ENCODE measurements at regions not wholly inside any gene's neighbourhood (a gene's known extent, or its start where the extent isn't known, plus 50 kb on each side); places are given as distances from the start of the nearest gene placed in this dataset.
"Not testable (repeated sequence)": the region's sequence is repeated elsewhere in the genome, so short reads cannot be mapped to it uniquely, and the experiment has no call there.

GRCh38 chr14:83559721-83560120 is 1970.2 kb upstream of the FLRT2 start:
- Mint-ChIP-seq H3K36me3 (ENCODE audit: low read depth) (no peaks in the 10 kb centered on the region), H3K4me3 (no peak overlapping the region), H3K27ac (no peak overlapping the region), H3K4me1 (no peaks in the 10 kb centered on the region), H3K9me3 (peaks cover 13% of the 10 kb centered on the region), H3K27me3 (no peaks in the 10 kb centered on the region)
- intact Hi-C loops (cut with micrococcal nuclease) = no loop called here
- no peak for DNase-seq

DNA sequence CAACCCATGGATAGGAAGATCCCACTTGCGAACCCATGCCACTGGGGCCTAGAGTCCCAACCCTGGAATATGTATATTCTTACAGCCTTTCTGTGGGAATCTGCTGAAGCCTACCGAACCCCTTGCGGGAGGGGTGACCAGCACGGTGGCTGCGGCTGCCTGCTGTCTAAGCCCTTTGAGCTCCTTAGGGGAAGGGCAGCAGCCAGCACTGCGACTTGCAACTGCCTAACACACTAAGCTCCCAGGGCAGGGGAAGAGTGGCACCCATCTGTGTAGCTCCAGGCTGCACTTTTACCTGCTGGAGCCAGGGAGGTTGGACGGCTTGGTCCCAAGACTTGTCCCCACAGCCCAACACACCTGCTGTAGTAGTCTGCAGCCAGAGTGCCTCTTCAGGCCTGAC is 1968.7 kb upstream of the FLRT2 start:
- H3K4me3 Mint-ChIP-seq = no peak overlapping the region
- no peak for DNase-seq
- peaks cover 15% of the 10 kb centered on the region for H3K9me3 Mint-ChIP-seq
- H3K36me3 Mint-ChIP-seq (ENCODE audit: low read depth) = no peaks in the 10 kb centered on the region
- H3K27ac Mint-ChIP-seq = no peak overlapping the region
- intact Hi-C loops (cut with micrococcal nuclease) = no loop called here
- no peaks in the 10 kb centered on the region for H3K27me3 Mint-ChIP-seq
- H3K4me1 Mint-ChIP-seq = no peaks in the 10 kb centered on the region

DNA sequence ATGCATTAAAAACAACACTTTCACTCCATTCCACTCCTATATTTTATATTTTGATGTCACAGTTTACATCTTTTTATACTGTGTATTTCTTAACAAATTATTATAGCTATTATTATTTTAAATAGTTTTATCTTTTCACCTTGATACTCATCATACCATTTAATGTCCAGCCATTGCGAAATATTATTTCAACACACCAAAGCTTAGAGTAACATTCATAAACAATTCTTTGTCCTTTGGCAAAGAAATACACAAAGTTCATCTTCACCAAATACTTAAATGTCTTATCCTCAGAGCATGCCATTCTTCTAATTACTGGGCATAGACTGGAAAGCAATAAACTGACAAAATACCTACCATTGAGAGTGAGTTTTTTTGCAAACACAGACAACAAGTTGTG is 1963.4 kb upstream of the FLRT2 start:
- H3K27me3 Mint-ChIP-seq = no peaks in the 10 kb centered on the region
- H3K4me3 Mint-ChIP-seq = no peak overlapping the region
- no peak for DNase-seq
- peaks cover 5% of the 10 kb centered on the region for H3K9me3 Mint-ChIP-seq
- intact Hi-C loops (cut with micrococcal nuclease) = no loop called here
- H3K36me3 Mint-ChIP-seq (ENCODE audit: low read depth) = no peaks in the 10 kb centered on the region
- no peak overlapping the region for H3K27ac Mint-ChIP-seq
- H3K4me1 Mint-ChIP-seq = no peaks in the 10 kb centered on the region

GRCh38 chr14:83568141-83568540 is 1961.8 kb upstream of the FLRT2 start:
- Mint-ChIP-seq H3K36me3 (ENCODE audit: low read depth) (no peaks in the 10 kb centered on the region), H3K27me3 (no peaks in the 10 kb centered on the region), H3K4me3 (no peak overlapping the region), H3K9me3 (peaks cover 5% of the 10 kb centered on the region), H3K27ac (no peak overlapping the region), H3K4me1 (no peaks in the 10 kb centered on the region)
- intact Hi-C loops (cut with micrococcal nuclease) = no loop called here
- DNase-seq = no peak

GRCh38 chr14:83575301-83575700 is 1954.6 kb upstream of the FLRT2 start:
- Mint-ChIP-seq H3K4me3 (no peak overlapping the region), H3K27me3 (no peaks in the 10 kb centered on the region), H3K36me3 (ENCODE audit: low read depth) (no peaks in the 10 kb centered on the region), H3K4me1 (no peaks in the 10 kb centered on the region), H3K27ac (no peak overlapping the region), H3K9me3 (peaks cover 4% of the 10 kb centered on the region)
- intact Hi-C loops (cut with micrococcal nuclease) = no loop called here
- no peak for DNase-seq

DNA sequence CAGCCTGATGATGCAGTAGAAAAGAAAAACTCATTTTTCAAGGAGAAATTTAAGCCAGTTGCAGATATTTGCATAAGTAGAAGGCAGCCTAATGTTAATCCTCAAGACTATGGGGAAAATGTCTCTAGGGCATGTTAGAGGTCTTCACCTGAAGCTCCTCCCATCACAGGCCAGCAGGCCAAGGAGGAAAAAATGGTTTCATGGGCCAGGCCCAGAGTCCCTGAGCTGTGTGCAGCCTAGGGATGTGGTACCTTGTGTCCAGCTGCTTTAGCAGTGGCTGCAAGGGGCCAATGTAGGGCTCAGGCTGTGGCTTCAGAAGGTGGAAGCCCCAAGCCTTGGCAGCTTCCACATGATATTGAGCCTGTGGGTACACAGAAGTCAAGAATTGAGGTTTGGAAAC is 1946.7 kb upstream of the FLRT2 start:
- Mint-ChIP-seq H3K4me1 (no peaks in the 10 kb centered on the region), H3K36me3 (ENCODE audit: low read depth) (no peaks in the 10 kb centered on the region), H3K4me3 (no peak overlapping the region), H3K27ac (no peak overlapping the region), H3K27me3 (no peaks in the 10 kb centered on the region), H3K9me3 (peaks cover 4% of the 10 kb centered on the region)
- DNase-seq = no peak
- intact Hi-C loops (cut with micrococcal nuclease) = no loop called here

DNA sequence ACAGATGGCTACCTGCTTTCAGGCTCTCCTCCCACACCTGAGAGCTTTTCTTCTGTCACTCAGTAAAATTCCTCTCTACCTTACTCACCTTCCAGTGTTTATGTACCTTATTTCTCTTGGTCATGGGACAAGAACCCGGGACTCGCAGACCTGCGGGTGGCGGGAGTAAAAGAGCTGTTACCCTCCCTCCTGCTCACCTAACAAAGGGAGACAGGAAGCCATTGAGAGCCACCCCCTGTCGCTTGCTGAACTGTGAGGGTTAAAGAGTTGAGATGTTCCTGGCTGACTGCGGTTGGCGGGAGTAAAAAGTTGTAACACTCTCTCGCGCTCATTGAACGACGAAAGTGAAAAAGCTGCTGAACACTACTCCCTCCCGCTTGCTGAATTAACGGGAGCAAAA is 1935.1 kb upstream of the FLRT2 start:
- Mint-ChIP-seq H3K36me3 (ENCODE audit: low read depth) (no peaks in the 10 kb centered on the region), H3K27ac (no peak overlapping the region), H3K4me3 (no peak overlapping the region), H3K9me3 (peaks cover 10% of the 10 kb centered on the region), H3K27me3 (no peaks in the 10 kb centered on the region), H3K4me1 (no peaks in the 10 kb centered on the region)
- intact Hi-C loops (cut with micrococcal nuclease) = no loop called here
- DNase-seq = no peak

GRCh38 chr14:83607682-83608081 is 1922.3 kb upstream of the FLRT2 start:
- Mint-ChIP-seq H3K4me1 (no peaks in the 10 kb centered on the region), H3K36me3 (ENCODE audit: low read depth) (no peaks in the 10 kb centered on the region), H3K9me3 (peaks cover 27% of the 10 kb centered on the region), H3K27me3 (no peaks in the 10 kb centered on the region), H3K27ac (no peak overlapping the region), H3K4me3 (no peak overlapping the region)
- no peak for DNase-seq
- intact Hi-C loops (cut with micrococcal nuclease) = no loop called here

- DNase-seq = no peak
- Mint-ChIP-seq H3K4me3 (no peak overlapping the region), H3K4me1 (no peaks in the 10 kb centered on the region), H3K27me3 (no peaks in the 10 kb centered on the region), H3K27ac (no peak overlapping the region), H3K36me3 (ENCODE audit: low read depth) (no peaks in the 10 kb centered on the region), H3K9me3 (peaks cover 3% of the 10 kb centered on the region)
- intact Hi-C loops (cut with micrococcal nuclease) = no loop called here
Observed at GRCh38 chr14:83611491-83611890, 1918.5 kb upstream of the FLRT2 start.

- DNase-seq = no peak
- Mint-ChIP-seq H3K27me3 (no peaks in the 10 kb centered on the region), H3K4me3 (no peak overlapping the region), H3K4me1 (no peaks in the 10 kb centered on the region), H3K9me3 (no peaks in the 10 kb centered on the region), H3K27ac (no peak overlapping the region), H3K36me3 (ENCODE audit: low read depth) (no peaks in the 10 kb centered on the region)
- intact Hi-C loops (cut with micrococcal nuclease) = no loop called here
Observed at GRCh38 chr14:83611906-83612390, 1918.0 kb upstream of the FLRT2 start.

- Mint-ChIP-seq H3K4me3 (no peak overlapping the region), H3K9me3 (no peaks in the 10 kb centered on the region), H3K4me1 (no peaks in the 10 kb centered on the region), H3K36me3 (ENCODE audit: low read depth) (no peaks in the 10 kb centered on the region), H3K27me3 (no peaks in the 10 kb centered on the region), H3K27ac (no peak overlapping the region)
- no peak for DNase-seq
- intact Hi-C loops (cut with micrococcal nuclease) = no loop called here
Observed at GRCh38 chr14:83614956-83615355, 1915.0 kb upstream of the FLRT2 start.

DNA sequence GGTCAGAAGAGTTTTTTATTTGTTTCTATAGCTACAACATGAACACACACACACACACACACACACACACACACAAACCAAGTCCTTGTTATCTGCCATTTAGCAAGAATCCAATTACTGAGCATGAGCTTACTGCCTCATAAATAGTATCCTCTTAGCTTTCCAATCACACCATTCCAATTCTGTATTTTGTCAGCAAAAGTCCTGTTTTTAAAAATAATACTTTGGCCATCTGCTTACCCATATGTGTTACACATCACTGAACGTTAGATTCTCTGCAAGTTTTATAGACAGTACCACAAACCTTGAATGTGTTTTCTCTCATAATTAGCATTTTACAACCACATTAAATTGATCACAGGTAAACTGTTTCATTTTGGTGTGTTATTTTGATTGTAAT is 1905.4 kb upstream of the FLRT2 start:
- no peaks in the 10 kb centered on the region for H3K27me3 Mint-ChIP-seq
- H3K27ac Mint-ChIP-seq = no peak overlapping the region
- no peak overlapping the region for H3K4me3 Mint-ChIP-seq
- intact Hi-C loops (cut with micrococcal nuclease) = no loop called here
- no peak for DNase-seq
- H3K4me1 Mint-ChIP-seq = no peaks in the 10 kb centered on the region
- H3K9me3 Mint-ChIP-seq = peaks cover 12% of the 10 kb centered on the region
- H3K36me3 Mint-ChIP-seq (ENCODE audit: low read depth) = no peaks in the 10 kb centered on the region

DNA sequence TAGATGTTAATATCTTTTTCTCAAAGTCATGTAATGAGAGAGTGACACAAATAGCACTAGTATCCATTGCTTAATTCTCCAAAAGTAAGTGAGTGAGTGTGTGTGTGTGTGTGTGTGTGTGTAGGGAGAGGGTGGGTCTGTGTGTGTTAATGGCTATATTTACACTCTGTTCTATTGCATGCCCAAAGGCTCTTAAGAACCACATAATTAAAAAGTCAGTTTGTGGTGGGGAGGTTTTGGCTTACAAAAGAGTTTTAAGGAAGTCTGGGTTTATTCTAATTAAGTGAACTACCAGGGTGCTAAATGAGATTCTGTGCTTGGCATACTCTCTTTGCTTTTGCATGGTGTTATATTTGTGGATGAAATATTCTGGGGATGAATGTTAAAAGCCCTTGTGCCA is 1897.6 kb upstream of the FLRT2 start:
- Mint-ChIP-seq H3K27ac (no peak overlapping the region), H3K4me1 (no peaks in the 10 kb centered on the region), H3K36me3 (ENCODE audit: low read depth) (no peaks in the 10 kb centered on the region), H3K27me3 (no peaks in the 10 kb centered on the region), H3K4me3 (no peak overlapping the region), H3K9me3 (peaks cover 13% of the 10 kb centered on the region)
- intact Hi-C loops (cut with micrococcal nuclease) = no loop called here
- DNase-seq = no peak

GRCh38 chr14:83638748-83639504 is 1891.0 kb upstream of the FLRT2 start:
- peaks cover 5% of the 10 kb centered on the region for H3K9me3 Mint-ChIP-seq
- H3K4me3 Mint-ChIP-seq = no peak overlapping the region
- H3K36me3 Mint-ChIP-seq (ENCODE audit: low read depth) = no peaks in the 10 kb centered on the region
- DNase-seq = no peak
- intact Hi-C loops (cut with micrococcal nuclease) = no loop called here
- H3K27ac Mint-ChIP-seq = no peak overlapping the region
- H3K27me3 Mint-ChIP-seq = no peaks in the 10 kb centered on the region
- no peaks in the 10 kb centered on the region for H3K4me1 Mint-ChIP-seq

DNA sequence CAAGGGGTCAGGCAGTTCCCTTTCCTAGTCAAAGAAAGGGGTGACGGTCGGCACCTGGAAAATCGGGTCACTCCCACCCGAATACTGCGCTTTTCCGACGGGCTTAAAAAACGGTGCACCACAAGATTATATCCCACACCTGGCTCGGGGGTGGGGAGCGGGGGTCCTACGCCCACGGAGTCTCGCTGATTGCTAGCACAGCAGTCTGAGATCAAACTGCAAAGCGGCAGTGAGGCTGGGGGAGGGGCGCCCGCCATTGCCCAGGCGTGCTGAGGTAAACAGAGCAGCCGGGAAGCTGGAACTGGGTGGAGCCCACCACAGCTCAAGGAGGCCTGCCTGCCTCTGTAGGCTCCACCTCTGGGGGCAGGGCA is 1890.5 kb upstream of the FLRT2 start:
- H3K27me3 Mint-ChIP-seq; H3K36me3 Mint-ChIP-seq (ENCODE audit: low read depth); H3K27ac Mint-ChIP-seq; H3K9me3 Mint-ChIP-seq; intact Hi-C loops (cut with micrococcal nuclease); DNase-seq; H3K4me3 Mint-ChIP-seq; H3K4me1 Mint-ChIP-seq: not testable (repeated sequence)
